CD4-positive, alpha-beta T cell treated with Interleukin-15 for 1 hour (primary cell): ENCODE measurements at regions not wholly inside any gene's neighbourhood (a gene's known extent, or its start where the extent isn't known, plus 50 kb on each side); places are given as distances from the start of the nearest gene placed in this dataset.
"Not testable (repeated sequence)": the region's sequence is repeated elsewhere in the genome, so short reads cannot be mapped to it uniquely, and the experiment has no call there.

Experiments
- DNase-seq: peaks from one replicate; pipeline ENCODE4 v3.0.0-alpha.2; 2020

DNA sequence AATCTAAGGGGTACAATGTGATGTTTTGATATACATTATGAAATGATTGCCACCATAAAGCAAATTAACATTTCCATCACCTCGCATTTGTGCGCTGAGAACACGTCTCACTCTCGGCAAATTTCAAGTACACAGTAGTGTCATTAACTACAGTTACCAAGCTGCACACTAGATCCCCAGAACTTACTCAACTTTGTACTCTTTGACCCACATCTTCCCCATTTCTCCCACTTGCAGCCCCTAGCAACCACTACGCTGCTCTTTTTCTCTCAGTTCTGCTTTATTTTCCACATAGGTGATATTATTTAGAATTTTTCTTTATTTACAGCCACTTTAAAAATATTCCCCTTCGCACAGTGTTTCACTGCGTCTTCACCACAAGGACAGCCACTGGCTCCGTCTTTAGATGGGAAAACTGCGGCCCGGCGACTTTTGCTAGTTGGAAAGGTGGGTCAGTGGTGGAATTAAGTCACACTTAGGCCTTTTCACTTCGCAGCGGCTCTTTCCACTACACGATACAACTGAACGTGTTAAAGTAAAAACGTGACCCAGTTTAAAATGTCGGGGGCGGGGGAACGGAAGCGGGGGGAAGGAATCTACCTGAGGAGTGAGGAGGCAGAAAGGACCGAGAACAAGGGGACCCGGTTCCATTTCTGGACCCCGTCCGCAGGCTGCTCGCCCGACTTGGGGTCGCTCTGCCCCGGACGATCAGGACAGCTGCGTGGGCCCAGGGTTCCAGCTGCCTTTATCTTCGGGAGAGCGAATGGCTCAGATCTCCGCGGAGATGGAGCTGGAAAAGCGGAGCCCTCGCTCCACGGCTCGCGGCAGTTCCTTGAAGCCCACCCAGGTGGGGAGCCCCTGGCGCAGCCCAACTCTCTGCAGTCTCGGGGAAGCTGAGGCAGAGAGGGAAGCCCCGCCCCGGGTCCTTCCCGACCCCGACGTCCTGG lies 486.1 kb downstream of the UQCRFS1 start:
- DNase-seq, result no peak

DNA sequence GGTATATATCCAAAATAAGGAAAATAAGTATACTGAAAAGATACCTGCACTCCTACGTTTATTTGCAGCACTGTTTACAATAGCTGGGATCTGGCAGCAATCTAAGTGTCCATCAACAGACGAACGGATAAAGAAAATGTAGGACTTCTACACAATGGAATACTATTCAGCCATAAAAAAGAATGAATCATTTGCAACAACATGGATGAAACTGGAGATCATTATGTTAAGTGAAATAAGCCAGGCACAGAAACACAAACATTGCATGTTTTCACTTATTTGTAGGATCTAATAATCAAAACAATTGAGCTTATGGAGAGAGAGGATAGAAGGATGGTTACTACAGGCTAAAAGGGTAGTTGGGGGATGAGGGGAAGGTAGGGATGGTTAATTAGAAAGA lies 494.0 kb downstream of the UQCRFS1 start:
- DNase-seq, result no peak

DNA sequence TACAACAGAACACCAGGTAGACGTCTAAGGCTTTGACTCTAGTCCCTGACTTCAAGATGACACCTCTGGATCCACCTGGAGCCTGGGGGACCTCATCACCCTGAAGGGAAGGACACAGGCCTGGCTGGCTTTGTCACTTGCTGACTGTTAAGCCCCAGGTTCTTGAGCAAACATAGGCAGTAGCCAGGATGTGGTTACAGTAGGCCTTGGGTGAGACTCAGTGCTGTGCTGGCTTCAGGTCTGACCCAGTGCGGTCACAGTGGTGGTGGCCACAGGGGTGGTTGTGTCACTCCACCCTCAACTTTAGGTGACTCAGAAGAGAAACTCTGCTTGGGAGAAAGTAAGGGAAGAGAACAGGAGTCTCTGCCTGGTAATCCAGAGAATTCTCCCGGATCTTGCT lies 497.8 kb downstream of the UQCRFS1 start:
- DNase-seq, result no peak

DNA sequence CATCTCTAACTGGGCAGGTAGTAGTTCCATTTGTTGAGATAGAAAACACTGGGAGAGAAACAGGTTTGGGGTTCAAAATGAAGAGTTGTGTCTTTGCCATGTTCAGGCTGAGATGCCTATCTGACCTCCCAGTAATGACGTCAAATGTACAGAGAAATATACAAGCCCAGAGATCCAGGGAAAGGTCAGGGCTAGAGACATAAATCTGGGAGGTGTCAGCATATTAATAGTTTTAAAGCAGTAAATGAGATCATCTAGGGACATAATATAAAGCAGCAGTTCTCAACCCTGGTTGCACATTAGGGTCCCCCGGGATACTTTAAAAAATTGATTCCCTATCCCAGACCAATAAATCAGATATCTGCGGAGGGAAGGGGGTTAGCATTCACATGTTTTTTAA lies 501.5 kb downstream of the UQCRFS1 start:
- DNase-seq, result no peak

DNA sequence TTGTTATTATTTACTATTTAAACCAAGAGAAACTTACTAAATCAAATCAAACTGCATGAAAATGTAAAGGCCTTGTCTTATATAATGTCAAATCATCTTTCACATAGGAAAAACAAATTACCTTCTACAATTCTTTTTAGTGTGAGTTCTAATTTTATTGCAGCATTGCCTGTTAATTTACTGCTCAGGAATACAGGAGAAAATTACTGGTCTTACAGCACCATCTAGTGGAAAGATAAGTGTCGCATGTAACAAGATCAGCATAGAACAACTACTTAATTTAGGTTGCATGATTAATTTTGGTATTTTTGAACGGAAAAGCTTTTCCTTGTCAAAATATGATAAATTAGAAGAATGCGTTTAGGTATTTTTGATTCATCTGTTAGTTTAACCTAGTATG lies 502.7 kb downstream of the UQCRFS1 start:
- DNase-seq, result no peak

DNA sequence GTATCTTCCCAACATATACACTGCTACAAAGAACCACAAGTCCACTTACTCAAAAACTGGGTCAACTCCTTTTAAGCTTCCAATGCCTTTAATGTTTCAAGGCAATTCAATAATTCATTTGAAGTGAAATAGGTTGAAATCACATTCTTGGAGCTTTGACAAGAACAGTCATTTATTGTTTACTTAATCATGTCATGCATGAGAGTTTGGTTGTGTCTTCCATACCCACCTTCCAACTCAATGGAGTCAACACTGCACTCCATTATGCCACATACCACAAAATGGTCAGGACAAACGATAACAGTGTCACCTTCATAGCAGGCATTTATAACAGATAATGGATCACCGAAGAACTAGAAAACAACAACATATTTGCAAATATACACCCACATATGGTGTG lies 506.3 kb downstream of the UQCRFS1 start:
- no peak for DNase-seq

DNA sequence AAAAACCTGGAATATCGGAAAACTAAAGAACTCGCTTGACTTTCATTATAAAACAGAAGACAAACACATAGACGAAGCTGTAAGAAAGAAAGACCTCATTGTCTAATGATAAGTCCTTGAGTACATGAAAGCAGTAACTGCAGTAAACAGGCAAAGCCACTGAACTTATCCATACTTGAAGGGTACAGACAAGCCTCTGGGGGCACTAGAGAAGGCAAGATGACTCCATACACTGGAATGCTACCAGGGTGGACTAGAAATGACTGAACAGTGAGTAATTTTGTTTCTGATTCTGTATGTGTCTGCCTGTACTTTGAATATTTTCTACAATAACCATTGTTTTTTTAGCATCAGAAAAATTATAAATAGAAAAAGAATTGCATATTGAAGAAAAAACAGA lies 507.9 kb downstream of the UQCRFS1 start:
- DNase-seq, result no peak

DNA sequence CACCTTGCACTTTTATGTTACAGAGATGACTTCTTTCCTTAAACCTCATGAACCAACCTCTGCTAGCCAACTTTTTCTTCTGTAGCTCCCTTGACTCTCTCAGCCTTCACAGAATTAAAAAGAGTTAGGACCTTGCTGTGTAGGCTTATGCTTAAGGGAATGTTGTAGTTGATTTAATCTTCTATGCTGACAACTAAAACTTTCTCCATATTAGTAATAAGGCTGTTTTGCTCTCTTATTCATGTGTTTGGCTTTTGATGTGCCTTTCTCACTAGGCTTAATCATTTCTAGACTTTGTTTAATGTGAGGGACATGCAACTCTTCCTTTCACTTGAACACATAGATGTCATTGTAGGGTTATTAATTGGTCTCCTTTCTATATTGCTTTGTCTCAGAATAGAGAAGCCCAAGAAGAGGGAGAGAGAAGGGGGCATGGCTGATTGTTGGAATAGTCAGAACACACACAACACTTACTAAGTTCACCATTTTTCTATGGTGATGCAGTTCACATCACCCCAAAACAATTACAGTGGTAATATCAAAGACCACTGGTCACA lies 509.5 kb downstream of the UQCRFS1 start:
- no peak for DNase-seq

DNA sequence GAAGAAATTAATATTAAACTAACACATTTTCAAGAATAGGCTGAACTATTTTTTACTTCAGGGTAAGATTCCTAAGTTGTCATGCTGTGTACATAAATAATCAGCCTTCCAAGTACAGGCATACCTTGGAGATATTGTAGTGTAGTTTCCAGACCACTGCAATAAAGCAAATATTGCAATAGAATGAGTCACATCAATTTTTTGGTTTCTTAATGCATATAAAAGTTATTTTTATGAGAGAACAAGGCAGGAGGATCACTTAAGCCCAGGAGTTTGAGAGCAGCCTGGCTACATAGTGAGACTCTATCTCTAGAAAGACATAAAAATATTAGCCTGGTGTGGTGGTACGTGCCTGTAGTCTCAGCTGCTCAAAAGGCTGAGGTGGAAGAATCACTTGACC lies 511.5 kb downstream of the UQCRFS1 start:
- DNase-seq, result no peak

DNA sequence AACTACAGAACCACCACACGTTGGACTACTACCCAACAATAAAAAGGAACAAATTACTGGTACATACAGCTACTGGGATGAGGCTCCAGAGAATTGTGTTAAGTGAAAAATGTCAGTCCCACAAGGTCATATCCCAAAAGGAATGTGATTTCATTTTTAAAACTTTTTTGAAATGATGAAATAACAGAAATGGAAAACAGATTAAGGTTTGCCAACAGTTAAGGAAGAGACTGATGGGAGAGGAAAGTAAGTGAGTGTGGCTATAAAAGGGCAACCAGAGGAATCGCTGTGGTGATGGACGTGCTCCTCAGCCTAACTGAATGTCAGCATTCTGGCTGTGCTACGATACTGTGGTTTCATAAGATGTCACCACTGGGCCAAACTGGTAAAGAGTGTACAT lies 512.8 kb downstream of the UQCRFS1 start:
- no peak for DNase-seq

DNA sequence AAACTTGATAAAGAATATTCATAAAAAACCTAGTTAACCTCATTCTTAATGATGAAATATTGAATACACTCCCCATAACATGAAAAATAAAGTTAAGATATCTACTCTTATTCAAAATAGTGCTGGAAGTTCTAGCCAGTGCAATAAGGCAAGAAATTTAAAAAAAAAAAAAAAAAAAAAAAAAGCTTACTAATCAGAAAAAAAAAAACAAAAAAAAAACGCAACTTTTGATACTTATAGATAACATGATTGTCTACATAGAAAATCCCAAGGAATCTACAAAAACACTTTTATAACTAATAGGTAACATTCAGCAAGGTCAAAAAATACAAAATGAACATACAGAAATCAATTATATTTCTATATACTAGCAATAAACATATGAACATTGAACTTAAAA lies 515.6 kb downstream of the UQCRFS1 start:
- DNase-seq, result no peak

DNA sequence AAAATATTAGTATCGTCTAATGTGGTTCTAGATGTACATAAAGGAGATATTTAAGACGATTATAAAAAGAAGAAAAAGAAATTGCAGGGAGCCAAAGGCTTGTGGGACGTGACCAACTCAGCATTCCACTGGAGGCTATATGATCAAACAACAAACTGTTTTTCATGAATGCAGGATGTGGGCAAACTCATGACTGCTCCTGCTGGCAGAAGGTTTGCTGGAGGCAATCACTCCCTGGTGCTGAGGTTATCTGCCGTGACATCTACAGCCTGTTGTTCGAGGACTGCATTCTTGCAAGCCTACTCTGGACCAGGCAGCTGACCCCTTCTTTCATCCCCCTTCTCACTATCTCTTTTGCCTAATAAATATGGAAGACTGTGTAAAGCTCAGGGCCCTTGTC lies 518.1 kb downstream of the UQCRFS1 start:
- no peak for DNase-seq

DNA sequence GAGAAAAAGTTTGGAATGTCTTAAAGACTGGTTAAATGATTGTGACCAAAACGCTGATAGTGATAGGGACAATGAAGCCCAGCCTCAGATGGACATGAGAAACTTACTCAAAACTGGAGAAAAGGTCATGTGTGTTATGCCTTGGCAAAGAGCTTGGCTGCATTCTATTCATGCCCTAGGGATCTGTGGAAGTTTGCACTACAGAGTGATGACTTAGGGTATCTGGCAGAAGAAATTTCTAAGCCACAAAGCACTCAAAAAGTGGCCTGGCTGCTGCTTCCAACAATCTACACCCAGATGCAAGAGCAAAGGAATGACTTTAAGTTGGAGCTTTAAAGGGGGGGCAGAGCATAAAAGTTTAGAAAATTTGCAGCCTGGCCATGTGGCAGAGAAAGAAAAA lies 521.3 kb downstream of the UQCRFS1 start:
- DNase-seq, result no peak

DNA sequence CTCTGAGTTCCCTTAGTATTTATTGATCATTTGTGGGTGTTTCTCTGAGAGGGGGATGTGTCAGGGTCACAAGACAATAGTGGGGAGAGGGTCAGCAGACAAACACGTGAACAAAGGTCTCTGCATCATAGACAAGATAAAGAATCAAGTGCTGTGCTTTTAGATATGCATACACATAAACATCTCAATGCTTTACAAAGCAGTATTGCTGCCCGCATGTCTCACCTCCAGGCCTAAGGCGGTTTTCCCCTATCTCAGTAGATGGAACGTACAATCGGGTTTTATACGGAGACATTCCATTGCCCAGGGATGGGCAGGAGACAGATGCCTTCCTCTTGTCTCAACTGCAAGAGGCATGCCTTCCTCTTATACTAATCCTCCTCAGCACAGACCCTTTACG lies 523.5 kb downstream of the UQCRFS1 start:
- not testable (repeated sequence) for DNase-seq

DNA sequence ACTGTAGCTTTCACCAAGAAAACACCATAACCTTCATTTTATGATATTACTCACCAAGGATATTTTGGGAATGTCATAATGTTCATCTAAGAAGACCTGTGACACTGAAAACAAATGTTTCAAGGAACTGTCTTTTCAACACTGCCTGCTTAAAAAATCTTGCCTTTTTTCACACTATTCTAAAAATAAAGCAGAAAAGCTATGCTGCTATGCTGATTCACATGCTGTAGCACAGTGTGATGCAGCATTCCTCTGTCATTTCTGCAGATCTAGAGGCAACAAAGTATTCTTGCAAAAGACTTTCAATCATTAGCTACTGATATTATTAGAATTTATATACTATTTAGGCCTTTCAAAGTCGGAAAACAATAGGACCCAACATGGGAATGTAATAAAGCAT lies 525.7 kb downstream of the UQCRFS1 start:
- no peak for DNase-seq

DNA sequence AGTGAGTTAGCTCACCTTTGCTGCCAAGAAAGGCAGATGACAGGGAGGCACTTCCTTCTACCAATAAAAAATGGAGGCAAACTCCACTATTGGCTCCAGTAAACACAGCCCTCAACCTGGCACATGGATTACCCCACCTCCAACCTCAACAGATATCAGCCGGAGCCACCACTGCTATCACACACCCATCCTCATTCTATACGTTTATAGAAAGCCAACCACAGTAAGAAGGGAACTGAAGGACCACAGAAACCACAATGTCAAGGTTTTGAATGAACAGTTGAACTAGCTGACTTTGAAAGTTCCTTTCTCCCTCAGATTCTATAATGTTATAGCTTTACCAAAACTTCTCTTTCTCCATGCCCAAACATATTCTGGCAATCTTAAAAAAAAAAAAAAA lies 526.2 kb downstream of the UQCRFS1 start:
- DNase-seq, result no peak

DNA sequence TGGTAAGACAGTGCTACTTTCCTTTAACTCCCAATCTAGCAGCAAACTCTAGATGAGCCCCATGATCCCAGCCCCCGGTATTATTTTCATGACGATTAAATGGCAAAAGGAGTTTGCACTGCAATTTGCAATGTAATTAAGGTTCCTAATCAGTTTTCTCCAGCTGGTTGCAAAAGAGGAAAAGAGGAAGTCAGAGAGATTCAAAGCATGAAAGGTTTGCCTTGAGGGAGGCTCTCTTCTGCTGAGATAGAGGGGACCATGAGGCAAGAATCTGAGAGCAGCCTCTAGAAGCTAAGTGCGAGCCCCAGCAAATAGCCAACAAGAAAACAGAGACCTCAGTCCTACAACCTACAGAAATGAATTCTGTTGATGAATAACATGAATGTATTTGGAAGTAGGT lies 527.1 kb downstream of the UQCRFS1 start:
- no peak for DNase-seq

DNA sequence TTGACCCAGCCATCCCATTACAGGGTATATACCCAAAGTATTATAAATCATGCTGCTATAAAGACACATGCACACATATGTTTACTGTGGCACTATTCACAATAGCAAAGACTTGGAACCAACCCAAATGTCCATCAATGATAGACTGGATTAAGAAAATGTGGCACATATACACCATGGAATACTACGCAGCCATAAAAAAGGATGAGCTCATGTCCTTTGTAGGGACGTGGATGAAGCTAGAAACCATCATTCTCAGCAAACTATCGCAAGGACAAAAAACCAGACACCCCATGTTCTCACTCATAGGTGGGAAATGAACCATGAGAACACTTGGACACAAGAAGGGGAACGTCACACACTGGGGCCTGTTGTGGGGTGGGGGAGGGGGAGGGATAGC lies 527.9 kb downstream of the UQCRFS1 start:
- not testable (repeated sequence) for DNase-seq

DNA sequence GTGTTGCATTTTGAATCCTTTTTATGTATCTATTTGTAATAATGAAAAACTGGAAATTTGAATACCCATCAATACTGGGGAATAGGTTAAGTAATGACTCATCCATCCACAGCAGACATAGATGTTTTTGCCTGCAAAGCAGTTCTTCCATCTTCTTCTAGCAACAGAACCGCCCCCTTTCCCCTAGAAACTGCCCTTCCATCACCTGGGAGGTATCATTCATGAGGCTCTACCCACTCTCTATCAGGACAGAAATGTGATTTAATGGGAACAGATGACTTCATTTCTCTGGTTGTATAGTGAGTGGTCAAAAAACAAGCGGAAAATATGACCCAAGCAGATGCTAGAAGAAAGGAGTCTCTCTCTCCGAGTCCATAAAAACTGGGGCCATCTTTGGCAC lies 532.8 kb downstream of the UQCRFS1 start:
- no peak for DNase-seq

DNA sequence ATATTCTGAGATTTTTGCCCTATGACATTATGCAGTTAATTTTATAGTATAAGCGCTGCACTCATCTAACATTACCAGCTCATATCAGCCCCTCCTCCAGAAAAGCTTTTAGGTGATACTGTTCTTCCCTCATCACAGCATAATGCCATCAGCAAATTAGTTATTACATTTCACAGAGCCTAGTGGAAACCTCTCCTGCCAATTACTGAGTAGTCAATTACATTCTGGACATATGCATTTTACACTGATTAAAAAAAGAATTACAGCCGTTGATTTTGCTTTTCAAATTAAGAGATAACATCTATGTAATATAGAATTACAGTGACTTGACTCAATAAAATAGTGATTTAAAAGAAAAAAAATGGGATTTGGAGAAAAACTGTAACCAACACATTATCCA lies 542.1 kb downstream of the UQCRFS1 start:
- no peak for DNase-seq

DNA sequence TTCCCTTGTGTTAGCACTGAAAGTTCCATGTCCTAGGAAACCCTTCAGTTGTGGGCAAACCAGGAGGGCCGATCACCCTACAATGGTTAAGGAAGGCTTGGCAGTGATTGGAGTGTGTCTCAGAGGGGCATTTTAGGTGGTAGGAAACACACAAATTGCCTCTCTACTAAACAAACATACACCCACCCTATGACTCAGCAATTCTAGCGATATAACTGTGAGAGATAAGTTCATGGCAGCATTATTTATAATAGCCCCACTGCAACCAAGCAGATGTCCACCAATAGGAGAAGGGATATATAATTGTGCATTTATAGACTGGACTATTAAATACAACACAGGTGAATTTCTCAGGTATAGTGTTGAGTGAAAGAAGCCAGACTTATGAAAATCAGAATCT lies 543.1 kb downstream of the UQCRFS1 start:
- DNase-seq, result no peak

DNA sequence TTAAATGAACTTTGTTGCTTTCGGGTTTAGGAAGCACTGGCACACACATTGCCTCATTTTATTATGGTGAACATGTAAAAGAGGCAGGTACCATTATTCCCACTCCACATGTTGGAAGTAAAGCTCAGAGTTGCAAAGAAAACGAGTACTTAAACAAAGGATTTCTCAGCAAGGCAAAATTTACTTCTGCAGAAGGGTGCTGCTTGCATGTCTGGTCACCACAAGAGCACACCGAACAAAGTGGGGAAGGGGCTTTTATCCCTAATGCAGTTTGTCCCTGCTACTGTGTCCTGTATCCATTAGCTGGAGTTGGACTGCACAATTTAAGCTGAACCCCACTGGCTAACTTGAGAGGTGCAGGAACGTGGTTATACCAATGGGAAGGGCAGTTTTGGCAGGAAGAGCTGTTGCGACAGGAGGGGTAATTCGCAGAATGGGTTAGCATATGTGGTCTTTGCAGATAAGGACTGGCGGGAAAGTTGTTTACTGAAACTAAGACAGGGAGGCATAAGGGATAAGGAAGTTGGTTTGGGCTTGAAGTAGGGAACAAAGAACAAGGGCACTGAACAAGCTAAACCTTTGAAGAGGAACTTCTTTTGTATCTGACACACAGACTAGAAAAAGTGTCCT lies 545.5 kb downstream of the UQCRFS1 start:
- no peak for DNase-seq

DNA sequence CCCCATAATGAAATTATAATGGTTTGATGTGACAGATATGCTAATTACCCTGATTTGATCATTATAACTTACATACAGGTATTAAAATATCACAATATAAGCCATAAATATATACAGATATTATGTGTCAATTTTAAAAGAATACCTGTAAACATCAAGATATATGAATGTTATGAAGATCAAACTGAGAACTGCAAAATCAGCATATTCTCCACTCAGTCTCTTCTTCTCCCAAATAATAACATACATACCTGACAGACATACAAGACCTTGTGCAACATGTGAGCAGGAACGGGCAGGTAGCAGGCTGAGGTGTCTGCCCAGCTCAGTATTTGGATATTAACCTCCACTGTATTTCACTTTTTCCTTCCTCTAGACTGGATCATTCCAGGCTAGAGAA lies 547.2 kb downstream of the UQCRFS1 start:
- DNase-seq, result no peak

DNA sequence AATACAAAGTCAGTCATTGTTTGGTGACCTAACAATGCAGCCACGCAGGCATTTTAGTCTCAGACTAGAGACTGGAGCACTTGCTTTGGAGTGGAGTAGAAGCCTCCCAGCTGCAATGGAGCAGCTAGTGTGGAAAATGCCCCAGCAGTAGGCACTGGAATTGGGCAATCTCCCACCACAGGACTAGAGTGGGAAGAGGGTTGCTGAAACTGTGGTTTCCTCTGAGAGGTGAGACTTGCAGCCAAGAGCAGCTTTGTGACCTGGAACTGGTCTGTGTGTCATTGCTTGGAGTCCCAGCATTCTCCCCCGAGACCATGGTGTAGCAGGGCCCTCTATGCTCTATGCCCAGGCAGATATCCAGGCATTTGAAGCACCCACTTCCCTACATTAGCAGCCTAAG lies 556.3 kb downstream of the UQCRFS1 start:
- no peak for DNase-seq
